ENCODE measurements at regions not wholly inside any gene's neighbourhood (a gene's known extent, or its start where the extent isn't known, plus 50 kb on each side); places are given as distances from the start of the nearest gene placed in this dataset.

- DNase-seq (ENCODE audit: extremely low spot score in 2 of 2) = no peak
- H3K4me3 ChIP-seq = no peak overlapping the region
- intact Hi-C loops (cut with DNase I) = no loop called here
- no peaks in the 10 kb centered on the region for H3K27me3 ChIP-seq
- no peaks in the 10 kb centered on the region for H3K36me3 ChIP-seq
- H3K4me1 ChIP-seq = no peaks in the 10 kb centered on the region
- H3K9me3 ChIP-seq = no peaks in the 10 kb centered on the region
- no peak overlapping the region for H3K27ac ChIP-seq
- TF ChIP-seq, protein P1, sequence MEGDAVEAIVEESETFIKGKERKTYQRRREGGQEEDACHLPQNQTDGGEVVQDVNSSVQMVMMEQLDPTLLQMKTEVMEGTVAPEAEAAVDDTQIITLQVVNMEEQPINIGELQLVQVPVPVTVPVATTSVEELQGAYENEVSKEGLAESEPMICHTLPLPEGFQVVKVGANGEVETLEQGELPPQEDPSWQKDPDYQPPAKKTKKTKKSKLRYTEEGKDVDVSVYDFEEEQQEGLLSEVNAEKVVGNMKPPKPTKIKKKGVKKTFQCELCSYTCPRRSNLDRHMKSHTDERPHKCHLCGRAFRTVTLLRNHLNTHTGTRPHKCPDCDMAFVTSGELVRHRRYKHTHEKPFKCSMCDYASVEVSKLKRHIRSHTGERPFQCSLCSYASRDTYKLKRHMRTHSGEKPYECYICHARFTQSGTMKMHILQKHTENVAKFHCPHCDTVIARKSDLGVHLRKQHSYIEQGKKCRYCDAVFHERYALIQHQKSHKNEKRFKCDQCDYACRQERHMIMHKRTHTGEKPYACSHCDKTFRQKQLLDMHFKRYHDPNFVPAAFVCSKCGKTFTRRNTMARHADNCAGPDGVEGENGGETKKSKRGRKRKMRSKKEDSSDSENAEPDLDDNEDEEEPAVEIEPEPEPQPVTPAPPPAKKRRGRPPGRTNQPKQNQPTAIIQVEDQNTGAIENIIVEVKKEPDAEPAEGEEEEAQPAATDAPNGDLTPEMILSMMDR (IDR thresholded peaks at IDR 0.05) = no peak
- TF ChIP-seq POLR2A (IDR thresholded peaks at IDR 0.05) = no peak
- TF ChIP-seq POLR2AphosphoS5 (IDR thresholded peaks at IDR 0.05; ENCODE audit: insufficient read depth in 1 of 2, low read depth in 1 of 2) = no peak
Observed at GRCh38 chr6:91271807-91272206, 684.9 kb upstream of the MAP3K7 start.

- DNase-seq (ENCODE audit: extremely low spot score in 2 of 2) = no peak
- Histone ChIP-seq H3K4me3 (no peak overlapping the region), H3K4me1 (no peaks in the 10 kb centered on the region), H3K9me3 (no peaks in the 10 kb centered on the region), H3K36me3 (no peaks in the 10 kb centered on the region), H3K27ac (no peak overlapping the region), H3K27me3 (no peaks in the 10 kb centered on the region)
- intact Hi-C loops (cut with DNase I) = no loop called here
- TF ChIP-seq, protein P1 (IDR thresholded peaks at IDR 0.05) = no peak
- no peak for TF ChIP-seq POLR2AphosphoS5 (IDR thresholded peaks at IDR 0.05; ENCODE audit: insufficient read depth in 1 of 2, low read depth in 1 of 2)
- no peak for TF ChIP-seq POLR2A (IDR thresholded peaks at IDR 0.05)
Observed at GRCh38 chr6:91268941-91269340, 682.1 kb upstream of the MAP3K7 start.

DNA sequence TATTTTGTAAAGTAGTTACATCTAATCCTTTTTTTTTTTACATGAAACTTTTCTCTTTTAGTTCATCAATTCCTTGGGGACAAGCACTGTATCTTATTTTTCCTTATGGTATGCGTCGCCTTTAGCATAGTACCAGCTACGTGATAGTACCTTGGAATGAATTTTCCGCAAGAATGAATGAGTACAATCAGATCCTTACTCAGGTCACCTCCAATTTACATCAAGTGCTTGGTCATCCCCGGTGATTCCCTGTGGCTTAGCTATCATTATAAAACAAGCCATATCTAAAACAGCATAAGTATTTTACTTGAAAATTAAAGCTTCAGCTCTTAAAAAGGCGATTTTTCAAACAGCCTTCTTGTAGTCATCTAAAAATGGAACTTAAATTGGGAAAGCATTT, 680.4 kb upstream of the MAP3K7 start:
- H3K4me3 ChIP-seq = no peak overlapping the region
- no peaks in the 10 kb centered on the region for H3K36me3 ChIP-seq
- intact Hi-C loops (cut with DNase I) = no loop called here
- no peaks in the 10 kb centered on the region for H3K27me3 ChIP-seq
- H3K4me1 ChIP-seq = no peaks in the 10 kb centered on the region
- TF ChIP-seq POLR2AphosphoS5 (IDR thresholded peaks at IDR 0.05; ENCODE audit: insufficient read depth in 1 of 2, low read depth in 1 of 2) (no peak), POLR2A (IDR thresholded peaks at IDR 0.05) (no peak)
- TF ChIP-seq, protein P1 (IDR thresholded peaks at IDR 0.05) = no peak
- no peaks in the 10 kb centered on the region for H3K9me3 ChIP-seq
- H3K27ac ChIP-seq = no peak overlapping the region
- no peak for DNase-seq (ENCODE audit: extremely low spot score in 2 of 2)

- no peaks in the 10 kb centered on the region for H3K9me3 ChIP-seq
- no peak overlapping the region for H3K27ac ChIP-seq
- no peak overlapping the region for H3K4me3 ChIP-seq
- no peaks in the 10 kb centered on the region for H3K36me3 ChIP-seq
- H3K27me3 ChIP-seq = no peaks in the 10 kb centered on the region
- no peaks in the 10 kb centered on the region for H3K4me1 ChIP-seq
- TF ChIP-seq POLR2AphosphoS5 (IDR thresholded peaks at IDR 0.05; ENCODE audit: insufficient read depth in 1 of 2, low read depth in 1 of 2) (no peak), POLR2A (IDR thresholded peaks at IDR 0.05) (no peak)
- TF ChIP-seq, protein P1 (IDR thresholded peaks at IDR 0.05) = no peak
- DNase-seq (ENCODE audit: extremely low spot score in 2 of 2) = no peak
- intact Hi-C loops (cut with DNase I) = no loop called here
Observed at GRCh38 chr6:91266156-91266555, 679.3 kb upstream of the MAP3K7 start.

DNA sequence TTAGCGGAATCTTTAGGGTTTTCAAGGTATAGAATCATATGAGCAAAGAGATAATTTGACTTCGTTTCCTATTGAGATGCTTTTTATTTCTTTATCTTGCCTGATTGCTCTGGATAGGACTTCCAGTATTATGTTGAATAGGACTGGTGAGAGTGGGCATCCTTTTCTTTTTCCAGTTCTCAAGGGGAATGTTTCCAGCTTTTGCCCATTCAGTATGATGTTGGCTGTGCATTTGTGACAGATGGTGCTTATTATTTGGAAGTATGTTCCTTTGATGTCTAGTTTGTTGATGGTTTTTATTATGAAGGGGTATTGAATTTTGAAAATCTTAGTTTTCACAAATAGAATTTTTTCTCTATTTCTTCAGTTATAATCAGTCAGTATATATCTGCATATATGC, 656.6 kb upstream of the MAP3K7 start:
- no peaks in the 10 kb centered on the region for H3K36me3 ChIP-seq
- H3K9me3 ChIP-seq = no peaks in the 10 kb centered on the region
- intact Hi-C loops (cut with DNase I) = no loop called here
- no peak overlapping the region for H3K27ac ChIP-seq
- no peak overlapping the region for H3K4me3 ChIP-seq
- H3K27me3 ChIP-seq = no peaks in the 10 kb centered on the region
- TF ChIP-seq POLR2A (IDR thresholded peaks at IDR 0.05) = no peak
- no peak for TF ChIP-seq POLR2AphosphoS5 (IDR thresholded peaks at IDR 0.05; ENCODE audit: insufficient read depth in 1 of 2, low read depth in 1 of 2)
- TF ChIP-seq, protein P1 (IDR thresholded peaks at IDR 0.05) = no peak
- no peak for DNase-seq (ENCODE audit: extremely low spot score in 2 of 2)
- H3K4me1 ChIP-seq = no peaks in the 10 kb centered on the region
